GM12878 (cell line): ENCODE measurements at regions not wholly inside any gene's neighbourhood (a gene's known extent, or its start where the extent isn't known, plus 50 kb on each side); places are given as distances from the start of the nearest gene placed in this dataset.

Source experiments
- ATAC-seq: fragments of 200-7000 bp; cut with Tn5 transposase; 3 replicates; pipeline ENCODE4 v1.9.1; 2020; ENCODE audit warnings: mild to moderate bottlenecking, moderate library complexity
- BruUV-seq: library from RNA; stranded (reverse); fragments of 400-500 nt; replicated peaks from 2 replicates; lab custom pipeline; 2021; lab: Mats Ljungman, UMichigan
- CTCF ChIA-PET: fragments of 300-600 bp; sonication (Branson Sonifier 250); formaldehyde crosslinking; extraction: SDS; loops from one replicate; lab custom pipeline; 2021; ENCODE audit warnings: inconsistent platforms; lab: Yijun Ruan, JAX
- POLR2A ChIA-PET: fragments of 350-600 bp; formaldehyde crosslinking; extraction: SDS; loops from one replicate; lab custom pipeline; 2021; ENCODE audit warnings: inconsistent platforms; lab: Charles Lee
- RAD21 ChIA-PET: fragments of 300-600 bp; sonication (Branson Sonifier 250); formaldehyde crosslinking; loops from one replicate; lab custom pipeline; 2023; ENCODE audit warnings: antibody characterized with exemption; ENCODE audit not compliant: unreplicated experiment; lab: Charles Lee
- SMC1A ChIA-PET: fragments of 300-600 bp; sonication (Branson Sonifier 250); formaldehyde crosslinking; loops from one replicate; lab custom pipeline; 2023; ENCODE audit not compliant: unreplicated experiment, uncharacterized antibody; lab: Charles Lee
- DNase-seq: peaks from one replicate; pipeline ENCODE4 v3.0.0-alpha.2; 2011; ENCODE audit warnings: low read depth, low spot score
- FAIRE-seq: peaks from 3 replicates; lab custom pipeline; 2011; peaks lifted over from hg19 to GRCh38; lab: Jason Lieb, UNC
- H2AFZ ChIP-seq: 2 replicates; pipeline ENCODE4 v1.6.0; 2011; ENCODE audit warnings: low read depth, low read length, control low read depth; ENCODE audit not compliant: control insufficient read depth
- H3K27ac ChIP-seq: 2 replicates; pipeline ENCODE4 v1.5.1; 2011; ENCODE audit warnings: control low read depth; ENCODE audit not compliant: control insufficient read depth, insufficient read depth
- H3K27me3 ChIP-seq, 2 experiments: replicated peaks in 1 of 2; 2 replicates each; pipeline versions ENCODE4 v1.6.0 to v1.6.1; 2011; ENCODE audit warnings: low read length in 1 of 2; ENCODE audit not compliant: control insufficient read depth in 2 of 2, insufficient read depth in 2 of 2
- H3K36me3 ChIP-seq, 2 experiments: 2 replicates each; pipeline ENCODE4 v1.5.1; 2011; ENCODE audit warnings: low read length in 1 of 2; ENCODE audit not compliant: control insufficient read depth in 2 of 2, insufficient read depth in 2 of 2
- H3K4me1 ChIP-seq: 2 replicates; pipeline ENCODE4 v1.6.1; 2011; ENCODE audit warnings: mild to moderate bottlenecking, low read length, moderate library complexity, mixed read lengths; ENCODE audit not compliant: control insufficient read depth, insufficient read depth
- H3K4me2 ChIP-seq: 2 replicates; pipeline ENCODE4 v1.6.0; 2011; ENCODE audit warnings: control low read depth; ENCODE audit not compliant: control insufficient read depth, insufficient read depth
- H3K4me3 ChIP-seq: fragments of 200-600 bp; sonication (generic); 2 replicates; pipeline ENCODE4 v1.5.1; 2016
- H3K79me2 ChIP-seq: 2 replicates; pipeline ENCODE4 v1.6.0; 2011; ENCODE audit warnings: low read length; ENCODE audit not compliant: control insufficient read depth, insufficient read depth
- H3K9ac ChIP-seq: 2 replicates; pipeline ENCODE4 v1.8.0; 2011; ENCODE audit warnings: low read length, control low read depth, mixed read lengths; ENCODE audit not compliant: control insufficient read depth, insufficient read depth
- H3K9me3 ChIP-seq: replicated peaks from 3 replicates; pipeline ENCODE4 v1.5.1; 2011; ENCODE audit warnings: mild to moderate bottlenecking, low read length; ENCODE audit not compliant: control insufficient read depth, insufficient read depth
- H4K20me1 ChIP-seq: 2 replicates; pipeline ENCODE4 v1.6.0; 2011; ENCODE audit not compliant: control insufficient read depth, insufficient read depth
- CBFB ChIP-seq: IDR thresholded peaks from 2 replicates; pipeline ENCODE4 v1.6.1; 2016; ENCODE audit warnings: antibody characterized with exemption, low read depth
- CEBPB ChIP-seq, 2 experiments: fragments of 150-350 bp in 1 of 2; IDR thresholded peaks; 2 replicates each; pipeline ENCODE4 v1.6.1; 2012 to 2014; ENCODE audit warnings: low read depth in 2 of 2, low read length in 2 of 2, borderline replicate concordance in 1 of 2, inconsistent platforms in 1 of 2
- JUNB ChIP-seq: IDR thresholded peaks from 2 replicates; pipeline ENCODE4 v1.6.1; 2016; ENCODE audit warnings: antibody characterized with exemption, mild to moderate bottlenecking
- NFXL1 ChIP-seq: fragments of 450-650 bp; IDR thresholded peaks from 2 replicates; pipeline ENCODE4 v1.6.1; 2017; ENCODE audit warnings: antibody characterized with exemption, mild to moderate bottlenecking, borderline replicate concordance
- RAD21 ChIP-seq: IDR thresholded peaks from 2 replicates; pipeline ENCODE4 v1.6.1; 2011; ENCODE audit warnings: mild to moderate bottlenecking, low read depth, low read length, moderate library complexity; ENCODE audit not compliant: insufficient read depth
- RBBP5 ChIP-seq: fragments of 200-600 bp; sonication (generic); conservative IDR thresholded peaks from 2 replicates; pipeline ENCODE4 v1.6.1; 2016
- RCOR1 ChIP-seq: conservative IDR thresholded peaks from 2 replicates; pipeline ENCODE4 v1.6.1; 2012; ENCODE audit warnings: low read depth, low read length, improper control_type of control experiment
- SMAD5 ChIP-seq: IDR thresholded peaks from 2 replicates; pipeline ENCODE4 v1.6.1; 2016; ENCODE audit warnings: antibody characterized with exemption, low read depth
- SP1 ChIP-seq: IDR thresholded peaks from one replicate; pipeline ENCODE4 v1.6.1; 2011; ENCODE audit warnings: low read depth, low read length
- SREBF1 ChIP-seq: IDR thresholded peaks from 2 replicates; pipeline ENCODE4 v1.6.1; 2012; ENCODE audit warnings: mild to moderate bottlenecking, low read length
- SRF ChIP-seq, 2 experiments: IDR thresholded peaks; 2 replicates each; pipeline ENCODE4 v1.6.1; 2011; ENCODE audit warnings: low read depth in 2 of 2, low read length in 2 of 2, mild to moderate bottlenecking in 1 of 2, moderate library complexity in 1 of 2
- SUPT20H ChIP-seq: IDR thresholded peaks from 2 replicates; pipeline ENCODE4 v1.6.1; 2011; ENCODE audit warnings: low read depth, mild to moderate bottlenecking, low read length, moderate library complexity, borderline replicate concordance; ENCODE audit not compliant: control insufficient read depth
- ZBED1 ChIP-seq: IDR thresholded peaks from 2 replicates; pipeline ENCODE4 v1.6.1; 2016; ENCODE audit warnings: borderline replicate concordance
- ZBTB4 ChIP-seq: fragments of 450-650 bp; formaldehyde crosslinking; IDR thresholded peaks from 2 replicates; pipeline ENCODE4 v1.4.0; 2022; ENCODE audit warnings: mild to moderate bottlenecking, moderate library complexity
- ZNF207 ChIP-seq: fragments of 450-650 bp; IDR thresholded peaks from 2 replicates; pipeline ENCODE4 v1.6.1; 2014; ENCODE audit warnings: antibody characterized with exemption, mild to moderate bottlenecking, borderline replicate concordance
- WGBS: methylation state at CpG from one replicate; pipeline ENCODE4 v1.1.6; 2016; ENCODE audit warnings: low lambda C conversion rate; ENCODE audit not compliant: insufficient replicate concordance, insufficient coverage; ENCODE audit errors: missing lambda C conversion rate; 5-methylcytosine and 5-hydroxymethylcytosine counted together
- in situ Hi-C: fragments of 300-500 bp; cut with MboI; formaldehyde crosslinking; loops from 9 replicates; pipeline ENCODE4 v1.14.3; 2018; ENCODE audit warnings: mixed read lengths
- intact Hi-C: fragments of 100-400 bp; cut with micrococcal nuclease; formaldehyde crosslinking; loops from one replicate; pipeline ENCODE4 v1.14.2; 2022; ENCODE audit not compliant: unreplicated experiment
- TF ChIP-seq, protein P1 (sequence below): fragments of 450-650 bp; formaldehyde crosslinking; IDR thresholded peaks from 2 replicates; pipeline ENCODE4 v1.4.0; 2020; ENCODE audit warnings: mild to moderate bottlenecking, moderate library complexity

DNA sequence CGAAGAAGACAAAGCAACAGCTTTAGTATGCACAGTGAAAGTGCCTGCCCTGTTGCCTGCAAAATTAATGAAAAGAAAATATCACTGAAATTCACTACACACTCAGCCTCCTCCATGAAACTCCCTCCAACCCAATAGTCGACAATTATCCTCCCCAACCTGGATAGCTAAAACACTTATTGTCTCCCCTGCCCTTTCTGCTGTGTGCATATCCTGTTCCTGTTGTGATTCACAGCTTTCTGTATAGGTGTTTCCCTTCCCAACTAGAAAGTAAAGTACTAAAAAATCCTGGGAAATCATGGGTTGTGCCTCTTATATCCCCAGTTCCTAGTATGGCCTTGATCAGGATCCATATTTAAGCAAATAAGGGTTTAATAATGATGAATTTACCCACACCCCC is 412.1 kb downstream of the LTN1 start:
- SMC1A ChIA-PET = interaction anchor here (0.6 kb wide), 1 partner anchor 1129 kb away, joined by 3 read pairs; no protein-coding TSS in a partner anchor
- no peak overlapping the region for H3K9ac ChIP-seq
- intact Hi-C loops = no loop called here
- TF ChIP-seq, protein P1, sequence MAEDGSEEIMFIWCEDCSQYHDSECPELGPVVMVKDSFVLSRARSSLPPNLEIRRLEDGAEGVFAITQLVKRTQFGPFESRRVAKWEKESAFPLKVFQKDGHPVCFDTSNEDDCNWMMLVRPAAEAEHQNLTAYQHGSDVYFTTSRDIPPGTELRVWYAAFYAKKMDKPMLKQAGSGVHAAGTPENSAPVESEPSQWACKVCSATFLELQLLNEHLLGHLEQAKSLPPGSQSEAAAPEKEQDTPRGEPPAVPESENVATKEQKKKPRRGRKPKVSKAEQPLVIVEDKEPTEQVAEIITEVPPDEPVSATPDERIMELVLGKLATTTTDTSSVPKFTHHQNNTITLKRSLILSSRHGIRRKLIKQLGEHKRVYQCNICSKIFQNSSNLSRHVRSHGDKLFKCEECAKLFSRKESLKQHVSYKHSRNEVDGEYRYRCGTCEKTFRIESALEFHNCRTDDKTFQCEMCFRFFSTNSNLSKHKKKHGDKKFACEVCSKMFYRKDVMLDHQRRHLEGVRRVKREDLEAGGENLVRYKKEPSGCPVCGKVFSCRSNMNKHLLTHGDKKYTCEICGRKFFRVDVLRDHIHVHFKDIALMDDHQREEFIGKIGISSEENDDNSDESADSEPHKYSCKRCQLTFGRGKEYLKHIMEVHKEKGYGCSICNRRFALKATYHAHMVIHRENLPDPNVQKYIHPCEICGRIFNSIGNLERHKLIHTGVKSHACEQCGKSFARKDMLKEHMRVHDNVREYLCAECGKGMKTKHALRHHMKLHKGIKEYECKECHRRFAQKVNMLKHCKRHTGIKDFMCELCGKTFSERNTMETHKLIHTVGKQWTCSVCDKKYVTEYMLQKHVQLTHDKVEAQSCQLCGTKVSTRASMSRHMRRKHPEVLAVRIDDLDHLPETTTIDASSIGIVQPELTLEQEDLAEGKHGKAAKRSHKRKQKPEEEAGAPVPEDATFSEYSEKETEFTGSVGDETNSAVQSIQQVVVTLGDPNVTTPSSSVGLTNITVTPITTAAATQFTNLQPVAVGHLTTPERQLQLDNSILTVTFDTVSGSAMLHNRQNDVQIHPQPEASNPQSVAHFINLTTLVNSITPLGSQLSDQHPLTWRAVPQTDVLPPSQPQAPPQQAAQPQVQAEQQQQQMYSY (CRISPR knock-in tag) = no peak
- TF ChIP-seq JUNB (no peak), ZBTB4 (CRISPR knock-in tag) (no peak), SRF (IDR thresholded peaks at IDR 0.05; ENCODE audit: low read depth in 2 of 2, low read length in 2 of 2) (no peak), CEBPB (IDR thresholded peaks at IDR 0.05; ENCODE audit: borderline replicate concordance in 1 of 2, low read depth in 2 of 2, low read length in 2 of 2) (no peak), SMAD5 (no peak), SUPT20H (no peak), ZBED1 (no peak), ZNF207 (no peak), RAD21 (no peak), RCOR1 (no peak), SP1 (no peak), CBFB (no peak), NFXL1 (no peak), SREBF1 (no peak), RBBP5 (no peak)
- TF ChIP-seq, all 136 proteins: peak for 0
- Histone ChIP-seq H3K27ac (no peak overlapping the region), H3K27me3 (no peaks in the 10 kb centered on the region), H2AFZ (no peak overlapping the region), H3K9me3 (no peaks in the 10 kb centered on the region), H3K4me1 (no peaks in the 10 kb centered on the region), H3K79me2 (no peaks in the 10 kb centered on the region), H3K4me2 (no peak overlapping the region), H3K36me3 (no peaks in the 10 kb centered on the region), H3K4me3 (no peak overlapping the region), H4K20me1 (no peaks in the 10 kb centered on the region)
- ATAC-seq (no peak), FAIRE-seq (no peak), DNase-seq (no peak)
- in situ Hi-C loops = no loop called here
- WGBS = 0% methylated on average over 2 of the region's 2 CpGs
- ChIA-PET CTCF (no interaction called here), RAD21 (no interaction called here), POLR2A (interaction anchor here (0.7 kb wide), 2 partner anchors 45 to 526 kb away, joined by 5 to 6 read pairs; no protein-coding TSS in a partner anchor)
- no TSS peak for BruUV-seq
